Tibial artery (tissue), 4 donors: ENCODE measurements at regions not wholly inside any gene's neighbourhood (a gene's known extent, or its start where the extent isn't known, plus 50 kb on each side); places are given as distances from the start of the nearest gene placed in this dataset.

ENCODE experiments used
- DNase-seq, 2 donors: peaks; one replicate each; pipeline ENCODE4 v3.0.0-alpha.2; 2019
- H3K27ac ChIP-seq, 2 donors: fragments of 200-600 bp; sonication (generic) in 1 of 2; 1 replicate in 1 of 2; 2 replicates in 1 of 2; pipeline ENCODE4 v1.5.1; 2018 to 2019; ENCODE audit warnings: mild to moderate bottlenecking in 1 of 2
- H3K27me3 ChIP-seq, 2 donors: fragments of 200-600 bp; sonication (generic) in 1 of 2; one replicate each; pipeline versions ENCODE4 v1.5.1 to v1.6.0; 2016 to 2019
- H3K36me3 ChIP-seq, 3 donors: fragments of 200-600 bp; sonication (generic) in 2 of 3; one replicate each; pipeline ENCODE4 v1.5.1; 2016 to 2019; ENCODE audit warnings: mild to moderate bottlenecking in 2 of 3
- H3K4me1 ChIP-seq, 4 donors: fragments of 200-600 bp; sonication (generic) in 2 of 4; 1 replicate in 3 of 4; 2 replicates in 1 of 4; pipeline ENCODE4 v1.5.1; 2016 to 2019
- H3K4me3 ChIP-seq, 2 donors: fragments of 200-600 bp; sonication (generic) in 1 of 2; 1 replicate in 1 of 2; 2 replicates in 1 of 2; pipeline ENCODE4 v1.5.1; 2018 to 2019; ENCODE audit warnings: mild to moderate bottlenecking in 2 of 2
- H3K9me3 ChIP-seq, 3 donors: fragments of 200-600 bp; sonication (generic) in 1 of 3; one replicate each; pipeline ENCODE4 v1.5.1; 2016 to 2019
- intact Hi-C: fragments of 100-400 bp; cut with DNase I; formaldehyde crosslinking; loops from one replicate; pipeline ENCODE4 v1.15.0; 2023; ENCODE audit warnings: low total_unique reads
- TF ChIP-seq, protein P1 (sequence below), 2 experiments: fragments of 200-600 bp in 1 of 2; fragments of 450-650 bp in 1 of 2; IDR thresholded peaks; one replicate each; pipeline ENCODE4 v1.5.1; 2017 to 2019; ENCODE audit warnings: antibody characterized with exemption in 2 of 2, mild to moderate bottlenecking in 1 of 2, moderate library complexity in 1 of 2

DNA sequence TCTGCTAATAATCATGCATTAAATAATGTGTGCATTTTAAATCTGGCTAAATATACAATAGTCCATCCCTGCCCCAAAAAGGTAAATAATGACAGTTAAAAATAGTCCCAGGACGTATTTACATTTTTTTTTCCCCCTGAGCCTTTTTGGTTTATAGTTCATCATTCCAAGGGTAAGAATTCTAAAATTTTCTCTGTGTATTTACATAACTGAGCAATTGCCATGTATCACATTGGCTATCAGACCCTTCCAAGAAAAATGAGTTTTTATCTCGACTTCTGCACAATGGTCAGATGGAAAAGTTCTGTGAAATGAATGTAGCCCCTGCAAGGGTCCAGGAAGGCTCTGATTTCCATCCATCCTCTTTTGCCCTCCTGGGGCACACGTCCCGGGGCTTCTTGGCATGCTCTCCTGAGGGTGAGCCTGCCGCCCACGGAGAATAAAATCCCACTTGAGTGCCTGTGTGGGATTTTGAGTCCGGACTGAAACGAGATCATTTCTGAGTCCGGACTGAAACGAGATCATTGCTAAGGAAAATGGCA, 94.1 kb upstream of the ANO1 start:
- DNase-seq = no peak
- Histone ChIP-seq H3K27ac (peak overlapping the region in 1 of 2 donors; percentile 87), H3K9me3 (no peaks in the 10 kb centered on the region), H3K36me3 (no peaks in the 10 kb centered on the region), H3K4me1 (peaks cover 0 to 92% (median 54%) of the 10 kb centered on the region in 4 donors), H3K27me3 (no peaks in the 10 kb centered on the region), H3K4me3 (peak overlapping the region in 1 of 2 donors; percentile 3)
- intact Hi-C loops = loop anchor here (10.0 kb wide), 1 partner anchor 49 kb away; no protein-coding TSS in a partner anchor
- TF ChIP-seq, protein P1, sequence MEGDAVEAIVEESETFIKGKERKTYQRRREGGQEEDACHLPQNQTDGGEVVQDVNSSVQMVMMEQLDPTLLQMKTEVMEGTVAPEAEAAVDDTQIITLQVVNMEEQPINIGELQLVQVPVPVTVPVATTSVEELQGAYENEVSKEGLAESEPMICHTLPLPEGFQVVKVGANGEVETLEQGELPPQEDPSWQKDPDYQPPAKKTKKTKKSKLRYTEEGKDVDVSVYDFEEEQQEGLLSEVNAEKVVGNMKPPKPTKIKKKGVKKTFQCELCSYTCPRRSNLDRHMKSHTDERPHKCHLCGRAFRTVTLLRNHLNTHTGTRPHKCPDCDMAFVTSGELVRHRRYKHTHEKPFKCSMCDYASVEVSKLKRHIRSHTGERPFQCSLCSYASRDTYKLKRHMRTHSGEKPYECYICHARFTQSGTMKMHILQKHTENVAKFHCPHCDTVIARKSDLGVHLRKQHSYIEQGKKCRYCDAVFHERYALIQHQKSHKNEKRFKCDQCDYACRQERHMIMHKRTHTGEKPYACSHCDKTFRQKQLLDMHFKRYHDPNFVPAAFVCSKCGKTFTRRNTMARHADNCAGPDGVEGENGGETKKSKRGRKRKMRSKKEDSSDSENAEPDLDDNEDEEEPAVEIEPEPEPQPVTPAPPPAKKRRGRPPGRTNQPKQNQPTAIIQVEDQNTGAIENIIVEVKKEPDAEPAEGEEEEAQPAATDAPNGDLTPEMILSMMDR (IDR thresholded peaks at IDR 0.05) = no peak

DNA sequence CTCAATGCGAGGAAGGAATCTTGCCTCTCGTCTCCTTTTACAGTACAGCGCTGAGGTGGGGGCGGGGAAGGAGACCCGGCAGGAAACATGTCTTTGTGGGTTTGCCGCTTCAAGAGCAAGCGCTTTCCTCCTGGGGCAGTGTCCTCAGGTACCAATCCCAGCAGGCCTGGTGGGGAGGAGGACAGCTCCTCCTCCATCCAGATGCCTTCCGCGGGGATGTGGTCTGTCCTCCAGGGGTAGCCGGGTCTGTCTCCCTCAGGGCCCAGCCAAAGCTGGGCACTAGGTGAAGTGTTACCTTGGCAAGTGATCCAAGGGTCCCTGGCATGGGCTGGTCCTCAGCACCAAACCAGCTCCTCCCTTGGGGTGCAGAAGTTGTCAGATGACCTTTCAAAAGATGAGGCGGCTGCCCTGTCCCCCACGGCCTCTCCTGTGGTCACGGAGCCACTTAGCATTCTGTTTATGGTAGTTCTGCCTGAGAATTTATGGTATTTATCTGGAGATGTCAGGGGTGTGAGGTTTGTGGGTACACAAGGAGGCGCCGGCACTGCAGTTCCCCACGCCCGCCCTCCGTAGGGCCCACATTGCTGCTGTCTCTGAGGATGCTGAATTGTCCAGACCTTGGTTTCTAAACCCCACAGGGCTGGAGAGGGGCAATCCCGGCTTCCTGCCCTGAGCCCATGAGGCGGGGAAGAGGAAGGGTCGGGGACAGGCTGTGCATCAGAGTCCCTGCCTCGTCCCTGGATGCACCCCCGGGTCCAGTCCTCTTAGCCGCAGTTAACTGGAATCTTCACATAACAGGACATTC, 93.5 kb upstream of the ANO1 start:
- H3K4me1 ChIP-seq = peaks cover 0 to 85% (median 48%) of the 10 kb centered on the region in 4 donors
- TF ChIP-seq, protein P1 (IDR thresholded peaks at IDR 0.05) = no peak
- H3K27ac ChIP-seq = peak overlapping the region; percentile 82 to 87
- H3K36me3 ChIP-seq = no peaks in the 10 kb centered on the region
- H3K27me3 ChIP-seq = no peaks in the 10 kb centered on the region
- intact Hi-C loops = loop anchor here (10.0 kb wide), 1 partner anchor 50 kb away; no protein-coding TSS in a partner anchor
- DNase-seq = no peak
- H3K9me3 ChIP-seq = no peaks in the 10 kb centered on the region
- H3K4me3 ChIP-seq = peak overlapping the region; percentile 59 to 61

DNA sequence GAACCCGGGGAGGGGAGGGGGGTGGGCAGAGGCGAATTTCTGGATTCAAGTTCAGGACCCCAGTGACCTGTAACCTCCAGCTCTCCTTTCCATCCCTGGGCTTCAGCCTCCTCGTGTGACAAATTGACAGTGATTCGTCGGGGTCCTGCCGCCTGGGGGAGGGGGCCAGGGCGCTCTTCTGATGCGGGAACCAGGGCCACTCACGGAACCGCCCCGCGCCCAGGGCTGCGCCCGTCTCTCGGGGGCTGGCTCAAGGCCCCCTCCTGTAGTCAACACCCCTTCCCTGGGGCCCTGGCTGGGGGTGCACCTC, 92.8 kb upstream of the ANO1 start:
- DNase-seq = no peak
- TF ChIP-seq, protein P1 (IDR thresholded peaks at IDR 0.05) = no peak
- no peaks in the 10 kb centered on the region for H3K9me3 ChIP-seq
- H3K4me1 ChIP-seq = peaks cover 0 to 79% (median 44%) of the 10 kb centered on the region in 4 donors
- no peaks in the 10 kb centered on the region for H3K27me3 ChIP-seq
- intact Hi-C loops = loop anchor here (10.0 kb wide), 1 partner anchor 50 kb away; no protein-coding TSS in a partner anchor
- peak overlapping the region; percentile 59 to 61 for H3K4me3 ChIP-seq
- H3K27ac ChIP-seq = peak overlapping the region; percentile 82 to 87
- H3K36me3 ChIP-seq = no peaks in the 10 kb centered on the region

DNA sequence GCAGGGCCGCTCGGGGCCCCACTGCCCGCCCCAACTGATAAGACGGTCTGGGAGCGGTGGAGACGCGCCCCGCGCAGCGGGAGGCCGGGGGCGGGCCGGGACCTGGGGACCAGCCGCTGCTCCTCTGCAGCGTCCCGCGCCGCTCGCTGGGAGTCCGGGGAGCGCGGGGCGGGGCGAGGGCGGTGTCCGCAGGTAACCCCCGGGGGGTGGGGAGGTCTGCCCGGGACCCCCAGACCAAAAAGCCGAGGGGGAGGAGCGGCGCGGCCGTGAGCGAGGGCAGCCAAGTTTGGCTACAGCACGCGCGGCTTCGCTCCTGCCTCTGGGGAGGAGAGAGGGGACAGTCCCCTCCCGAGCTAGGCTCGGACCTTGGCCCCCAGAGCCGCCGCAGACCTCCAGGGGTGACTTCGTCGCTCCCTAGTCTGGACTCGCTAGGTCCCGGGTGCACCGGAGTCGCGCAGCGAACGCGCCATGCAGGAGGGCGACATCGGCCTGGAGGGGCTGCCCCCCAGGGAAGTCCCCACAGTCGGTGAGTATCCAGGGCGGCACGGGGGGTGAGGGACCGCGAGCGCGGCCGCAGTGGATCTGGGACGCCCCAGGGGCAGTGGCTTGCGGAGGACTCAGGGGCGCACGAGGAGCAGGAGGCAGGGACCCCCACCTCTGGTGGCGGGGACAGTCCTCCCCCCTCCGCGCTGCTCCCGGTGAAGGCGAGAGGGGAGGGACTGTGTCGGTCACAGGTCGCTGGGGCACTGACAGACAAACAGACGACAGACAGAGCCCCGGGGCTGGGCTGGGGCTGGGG, 92.3 kb upstream of the ANO1 start:
- peak overlapping the region; percentile 59 to 61 for H3K4me3 ChIP-seq
- H3K9me3 ChIP-seq = no peaks in the 10 kb centered on the region
- H3K27ac ChIP-seq = peak overlapping the region; percentile 82 to 87
- H3K36me3 ChIP-seq = no peaks in the 10 kb centered on the region
- H3K27me3 ChIP-seq = no peaks in the 10 kb centered on the region
- peaks cover 0 to 74% (median 43%) of the 10 kb centered on the region in 4 donors for H3K4me1 ChIP-seq
- TF ChIP-seq, protein P1 (IDR thresholded peaks at IDR 0.05) = no peak
- intact Hi-C loops = loop anchor here (10.0 kb wide), 1 partner anchor 51 kb away; no protein-coding TSS in a partner anchor
- no peak for DNase-seq

DNA sequence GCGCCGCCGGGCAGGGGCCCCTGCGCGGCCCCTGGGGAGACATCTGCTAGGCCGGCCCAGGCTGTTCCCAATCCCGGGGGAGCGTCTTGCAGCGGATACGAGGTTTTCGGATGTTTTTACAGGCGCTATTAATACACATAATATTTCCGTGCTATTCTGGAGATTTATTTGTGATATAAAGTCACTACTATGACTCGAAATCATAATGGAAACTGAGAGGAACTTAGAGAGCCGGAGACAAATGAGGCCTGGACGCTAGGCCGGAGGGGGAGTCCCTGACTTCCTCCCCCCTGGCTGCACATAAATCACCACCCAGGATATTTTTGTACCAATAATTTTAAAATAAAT, 91.7 kb upstream of the ANO1 start:
- no peak for DNase-seq
- H3K9me3 ChIP-seq = no peaks in the 10 kb centered on the region
- TF ChIP-seq, protein P1 (IDR thresholded peaks at IDR 0.05) = no peak
- no peaks in the 10 kb centered on the region for H3K27me3 ChIP-seq
- peak overlapping the region; percentile 82 to 87 for H3K27ac ChIP-seq
- peak overlapping the region; percentile 59 to 61 for H3K4me3 ChIP-seq
- intact Hi-C loops = loop anchor here (10.0 kb wide), 1 partner anchor 52 kb away; no protein-coding TSS in a partner anchor
- peaks cover 0 to 68% (median 41%) of the 10 kb centered on the region in 4 donors for H3K4me1 ChIP-seq
- H3K36me3 ChIP-seq = no peaks in the 10 kb centered on the region
